PFSK-1 (cell line): ENCODE measurements at regions not wholly inside any gene's neighbourhood (a gene's known extent, or its start where the extent isn't known, plus 50 kb on each side); places are given as distances from the start of the nearest gene placed in this dataset.

ENCODE experiments used
- FOXP2 ChIP-seq: optimal IDR thresholded peaks from 2 replicates; pipeline ENCODE3; 2011; ENCODE audit warnings: borderline replicate concordance, control low read depth, inconsistent platforms; ENCODE audit not compliant: insufficient read depth; ENCODE audit errors: extremely low read length, extremely low read depth
- POLR2AphosphoS5 ChIP-seq: IDR thresholded peaks from 2 replicates; pipeline ENCODE4 v1.6.1; 2012; ENCODE audit warnings: low read depth, mild to moderate bottlenecking, control low read depth, low read length, moderate library complexity
- SIN3A ChIP-seq: IDR thresholded peaks from 2 replicates; pipeline ENCODE4 v1.6.1; 2012; ENCODE audit warnings: mild to moderate bottlenecking, low read length, moderate library complexity, borderline replicate concordance; ENCODE audit not compliant: insufficient read depth
- TAF1 ChIP-seq: IDR thresholded peaks from 2 replicates; pipeline ENCODE4 v1.6.1; 2012; ENCODE audit warnings: low read length, control low read depth, borderline replicate concordance; ENCODE audit not compliant: insufficient read depth
- TF ChIP-seq, protein P1 (sequence below), 2 experiments: IDR thresholded peaks; 2 replicates each; pipeline versions ENCODE4 v1.6.1 to v1.8.0; 2011 to 2012; ENCODE audit warnings: low read depth in 2 of 2, low read length in 2 of 2, control low read depth in 1 of 2, inconsistent platforms in 1 of 2, mild to moderate bottlenecking in 1 of 2, moderate library complexity in 1 of 2; ENCODE audit not compliant: insufficient read depth in 1 of 2

DNA sequence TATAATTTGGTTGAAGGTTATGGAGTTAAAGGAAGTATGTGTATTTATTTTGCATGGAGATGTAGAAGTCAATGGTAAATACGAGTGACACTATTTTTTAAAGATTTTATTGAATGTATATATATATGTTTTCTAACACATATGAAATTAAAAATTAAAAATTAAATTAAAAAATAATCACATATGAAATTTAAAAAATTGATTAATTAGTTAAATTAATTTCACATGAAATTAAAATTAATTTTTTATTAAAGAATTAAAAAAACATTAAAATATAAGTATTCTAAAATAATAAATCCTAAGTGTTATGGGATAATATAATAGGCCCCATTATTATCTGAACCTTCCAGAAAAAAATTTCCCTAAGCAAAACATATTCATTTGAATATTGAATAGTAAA, 1163.5 kb downstream of the ARAP2 start:
- TF ChIP-seq TAF1 (no peak), FOXP2 (no peak), POLR2AphosphoS5 (no peak), SIN3A (no peak)
- TF ChIP-seq, protein P1, sequence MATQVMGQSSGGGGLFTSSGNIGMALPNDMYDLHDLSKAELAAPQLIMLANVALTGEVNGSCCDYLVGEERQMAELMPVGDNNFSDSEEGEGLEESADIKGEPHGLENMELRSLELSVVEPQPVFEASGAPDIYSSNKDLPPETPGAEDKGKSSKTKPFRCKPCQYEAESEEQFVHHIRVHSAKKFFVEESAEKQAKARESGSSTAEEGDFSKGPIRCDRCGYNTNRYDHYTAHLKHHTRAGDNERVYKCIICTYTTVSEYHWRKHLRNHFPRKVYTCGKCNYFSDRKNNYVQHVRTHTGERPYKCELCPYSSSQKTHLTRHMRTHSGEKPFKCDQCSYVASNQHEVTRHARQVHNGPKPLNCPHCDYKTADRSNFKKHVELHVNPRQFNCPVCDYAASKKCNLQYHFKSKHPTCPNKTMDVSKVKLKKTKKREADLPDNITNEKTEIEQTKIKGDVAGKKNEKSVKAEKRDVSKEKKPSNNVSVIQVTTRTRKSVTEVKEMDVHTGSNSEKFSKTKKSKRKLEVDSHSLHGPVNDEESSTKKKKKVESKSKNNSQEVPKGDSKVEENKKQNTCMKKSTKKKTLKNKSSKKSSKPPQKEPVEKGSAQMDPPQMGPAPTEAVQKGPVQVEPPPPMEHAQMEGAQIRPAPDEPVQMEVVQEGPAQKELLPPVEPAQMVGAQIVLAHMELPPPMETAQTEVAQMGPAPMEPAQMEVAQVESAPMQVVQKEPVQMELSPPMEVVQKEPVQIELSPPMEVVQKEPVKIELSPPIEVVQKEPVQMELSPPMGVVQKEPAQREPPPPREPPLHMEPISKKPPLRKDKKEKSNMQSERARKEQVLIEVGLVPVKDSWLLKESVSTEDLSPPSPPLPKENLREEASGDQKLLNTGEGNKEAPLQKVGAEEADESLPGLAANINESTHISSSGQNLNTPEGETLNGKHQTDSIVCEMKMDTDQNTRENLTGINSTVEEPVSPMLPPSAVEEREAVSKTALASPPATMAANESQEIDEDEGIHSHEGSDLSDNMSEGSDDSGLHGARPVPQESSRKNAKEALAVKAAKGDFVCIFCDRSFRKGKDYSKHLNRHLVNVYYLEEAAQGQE (IDR thresholded peaks at IDR 0.05; ENCODE audit: insufficient read depth in 1 of 2, low read depth in 2 of 2, low read length in 2 of 2), result no peak

DNA sequence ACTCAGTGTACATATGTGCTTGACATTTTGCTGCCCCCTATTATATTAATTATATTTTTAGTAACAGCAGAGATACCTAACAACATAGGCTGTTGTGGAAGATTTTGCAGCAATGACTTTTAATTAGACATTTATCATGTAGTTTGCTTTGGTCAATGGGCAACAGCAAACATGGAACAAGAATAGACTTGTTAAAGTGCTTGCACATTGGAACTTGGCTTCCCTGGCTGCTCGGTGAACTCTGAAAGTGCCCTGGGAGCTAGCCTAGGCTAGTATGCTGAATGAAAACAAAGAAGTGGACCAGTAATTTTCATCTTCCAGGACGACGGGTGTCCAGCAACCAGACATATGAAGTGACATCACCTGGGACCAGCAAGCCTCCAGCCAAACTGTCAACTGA, 1157.1 kb downstream of the ARAP2 start:
- TF ChIP-seq POLR2AphosphoS5, result no peak
- no peak for TF ChIP-seq FOXP2
- TF ChIP-seq SIN3A, result no peak
- TF ChIP-seq, protein P1 (IDR thresholded peaks at IDR 0.05; ENCODE audit: insufficient read depth in 1 of 2, low read depth in 2 of 2, low read length in 2 of 2), result no peak
- TF ChIP-seq TAF1, result no peak

DNA sequence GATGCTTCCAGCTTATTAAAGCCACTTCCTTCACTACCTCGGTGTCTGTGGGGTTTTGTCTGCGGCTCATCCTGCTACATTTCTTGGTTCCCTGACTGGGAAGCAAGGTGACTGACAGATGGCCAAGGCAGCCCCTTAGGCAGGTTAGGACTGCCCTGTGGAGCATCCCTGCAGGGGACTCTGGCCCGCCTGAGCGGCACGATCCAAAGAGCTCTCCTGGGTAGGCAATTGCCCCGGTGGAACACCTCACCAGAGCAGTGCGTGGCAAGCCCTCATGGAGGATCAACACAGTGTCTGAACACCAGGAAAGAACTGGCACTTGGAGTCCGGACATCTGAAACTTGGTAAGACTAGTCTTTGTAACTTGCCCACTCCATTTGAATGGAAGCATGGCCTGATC, 1143.4 kb downstream of the ARAP2 start:
- no peak for TF ChIP-seq TAF1
- TF ChIP-seq, protein P1 (IDR thresholded peaks at IDR 0.05; ENCODE audit: insufficient read depth in 1 of 2, low read depth in 2 of 2, low read length in 2 of 2), result no peak
- no peak for TF ChIP-seq SIN3A
- no peak for TF ChIP-seq POLR2AphosphoS5
- TF ChIP-seq FOXP2, result no peak

- TF ChIP-seq FOXP2 (no peak), SIN3A (no peak), TAF1 (no peak), POLR2AphosphoS5 (no peak)
- TF ChIP-seq, protein P1 (IDR thresholded peaks at IDR 0.05; ENCODE audit: insufficient read depth in 1 of 2, low read depth in 2 of 2, low read length in 2 of 2), result no peak
Measured at GRCh38 chr4:35102066-35102465, 1142.2 kb downstream of the ARAP2 start.

DNA sequence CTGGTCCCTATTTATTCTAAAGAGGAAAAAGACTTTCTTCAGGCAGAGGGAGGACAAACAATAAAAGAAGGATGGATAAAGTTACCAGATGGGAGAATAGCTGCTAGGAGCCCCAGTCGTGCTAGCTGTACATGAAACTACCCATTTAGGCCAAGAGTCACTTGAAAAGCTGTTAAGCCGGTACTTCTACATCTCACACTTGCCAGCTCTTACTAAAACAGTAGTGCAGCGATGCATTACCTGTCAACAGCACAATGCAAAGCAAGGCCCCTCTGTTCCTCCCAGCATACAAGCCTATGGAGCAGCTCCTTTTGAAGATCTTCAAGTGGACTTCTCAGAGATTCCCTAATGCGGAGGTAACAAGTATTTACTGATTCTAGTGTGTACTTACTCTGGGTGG, 1138.8 kb downstream of the ARAP2 start:
- TF ChIP-seq FOXP2 (no peak), POLR2AphosphoS5 (no peak), TAF1 (no peak), SIN3A (no peak)
- TF ChIP-seq, protein P1 (IDR thresholded peaks at IDR 0.05; ENCODE audit: insufficient read depth in 1 of 2, low read depth in 2 of 2, low read length in 2 of 2), result no peak
